ENCODE measurements at regions not wholly inside any gene's neighbourhood (a gene's known extent, or its start where the extent isn't known, plus 50 kb on each side); places are given as distances from the start of the nearest gene placed in this dataset.
"Not testable (repeated sequence)": the region's sequence is repeated elsewhere in the genome, so short reads cannot be mapped to it uniquely, and the experiment has no call there.

GRCh38 chr2:128595763-128596395 lies 277.2 kb upstream of the HS6ST1 start:
- TF ChIP-seq CTCF (conservative IDR thresholded peaks at IDR 0.05): no peak
- no peak overlapping the region; the same call in 1 of the 2 replicates for H3K27ac ChIP-seq

GRCh38 chr2:128596396-128597120 lies 277.9 kb upstream of the HS6ST1 start:
- no peak for TF ChIP-seq CTCF (conservative IDR thresholded peaks at IDR 0.05)
- H3K27ac ChIP-seq: no peak overlapping the region

GRCh38 chr2:128597121-128597762 lies 278.6 kb upstream of the HS6ST1 start:
- no peak for TF ChIP-seq CTCF (conservative IDR thresholded peaks at IDR 0.05)
- no peak overlapping the region for H3K27ac ChIP-seq

GRCh38 chr2:128598260-128598659 lies 279.6 kb upstream of the HS6ST1 start:
- H3K27ac ChIP-seq: not testable (repeated sequence)

- H3K27ac ChIP-seq: no peak overlapping the region
- TF ChIP-seq CTCF (conservative IDR thresholded peaks at IDR 0.05): no peak
These were observed 280.3 kb upstream of the HS6ST1 start for GRCh38 chr2:128598862-128599441.

GRCh38 chr2:128599700-128600099 lies 281.0 kb upstream of the HS6ST1 start:
- no peak overlapping the region for H3K27ac ChIP-seq

GRCh38 chr2:128600581-128601297 lies 282.1 kb upstream of the HS6ST1 start:
- no peak for TF ChIP-seq CTCF (conservative IDR thresholded peaks at IDR 0.05)
- no peak overlapping the region for H3K27ac ChIP-seq

More at GRCh38 chr2:128599700-128600099, 281.0 kb upstream of the HS6ST1 start:
- no peak for TF ChIP-seq CTCF (conservative IDR thresholded peaks at IDR 0.05)

Data from VCaP (cell line).